Psoas muscle (tissue), 7 donors: ENCODE measurements at regions not wholly inside any gene's neighbourhood (a gene's known extent, or its start where the extent isn't known, plus 50 kb on each side); places are given as distances from the start of the nearest gene placed in this dataset.
A peak's percentile ranks its signal among the peaks of the same experiment; 100 is the strongest.

ENCODE experiments used
- ATAC-seq, 4 donors: fragments of 200-7000 bp; cut with Tn5 transposase; one replicate each; pipeline ENCODE4 v1.9.1; 2020; ENCODE audit warnings: moderate library complexity in 3 of 4, mild to moderate bottlenecking in 2 of 4
- DNase-seq, 2 donors: peaks; one replicate each; pipeline ENCODE4 v3.0.0-alpha.2; 2020
- H3K27ac ChIP-seq: fragments of 200-600 bp; one replicate; pipeline ENCODE4 v1.8.0; 2022
- H3K27me3 ChIP-seq, 3 donors: fragments of 200-600 bp in 1 of 3; one replicate each; pipeline versions ENCODE4 v1.6.1 to v1.8.0; 2013 to 2022; ENCODE audit warnings: low read length in 2 of 3, mild to moderate bottlenecking in 2 of 3, moderate library complexity in 1 of 3; ENCODE audit not compliant: insufficient read depth in 3 of 3
- H3K36me3 ChIP-seq, 2 donors: fragments of 200-600 bp in 1 of 2; one replicate each; pipeline versions ENCODE4 v1.6.1 to v1.8.0; 2013 to 2022; ENCODE audit warnings: low read depth in 1 of 2, mild to moderate bottlenecking in 1 of 2, moderate library complexity in 1 of 2; ENCODE audit not compliant: insufficient read depth in 1 of 2
- H3K4me1 ChIP-seq: fragments of 200-600 bp; one replicate; pipeline ENCODE4 v1.8.0; 2022
- H3K4me3 ChIP-seq: fragments of 200-600 bp; one replicate; pipeline ENCODE4 v1.8.0; 2022; ENCODE audit warnings: mild to moderate bottlenecking
- H3K9me3 ChIP-seq: fragments of 200-600 bp; one replicate; pipeline ENCODE4 v1.8.0; 2022
- WGBS, 3 donors: extraction: QIAGEN DNeasy Blood & Tissue Kit; methylation state at CpG; one replicate each; pipeline versions ENCODE4 v1.1.6 to v1.1.7; 2013; 5-methylcytosine and 5-hydroxymethylcytosine counted together
- intact Hi-C, 2 donors: fragments of 100-400 bp; cut with DNase I; formaldehyde crosslinking; loops; one replicate each; pipeline versions ENCODE4 v1.11.0 to v1.14.2; 2022
- TF ChIP-seq, protein P1 (sequence below): fragments of 200-600 bp; IDR thresholded peaks from one replicate; pipeline ENCODE4 v1.8.0; 2022; ENCODE audit warnings: antibody characterized with exemption
- donor health status: healthy with polysubstance abuse.
- donor health status: DM: no; HTN: no; CAD: no; lungs with moderate emphysema.
- donor health status: Bipolar disorder and iron deficiency.
- donor health status: healthy.
- donor health status: DM: yes; HTN: yes; CAD: no.
- donor health status: DM: no; HTN: no; CAD: no.
- donor health status: DM: yes; HTN: yes; CAD: no.

- 41 to 51% (median 48%) methylated on average over 7 of the region's 7 CpGs for WGBS, 3 donors
- no peaks in the 10 kb centered on the region for H3K9me3 ChIP-seq
- TF ChIP-seq, protein P1, sequence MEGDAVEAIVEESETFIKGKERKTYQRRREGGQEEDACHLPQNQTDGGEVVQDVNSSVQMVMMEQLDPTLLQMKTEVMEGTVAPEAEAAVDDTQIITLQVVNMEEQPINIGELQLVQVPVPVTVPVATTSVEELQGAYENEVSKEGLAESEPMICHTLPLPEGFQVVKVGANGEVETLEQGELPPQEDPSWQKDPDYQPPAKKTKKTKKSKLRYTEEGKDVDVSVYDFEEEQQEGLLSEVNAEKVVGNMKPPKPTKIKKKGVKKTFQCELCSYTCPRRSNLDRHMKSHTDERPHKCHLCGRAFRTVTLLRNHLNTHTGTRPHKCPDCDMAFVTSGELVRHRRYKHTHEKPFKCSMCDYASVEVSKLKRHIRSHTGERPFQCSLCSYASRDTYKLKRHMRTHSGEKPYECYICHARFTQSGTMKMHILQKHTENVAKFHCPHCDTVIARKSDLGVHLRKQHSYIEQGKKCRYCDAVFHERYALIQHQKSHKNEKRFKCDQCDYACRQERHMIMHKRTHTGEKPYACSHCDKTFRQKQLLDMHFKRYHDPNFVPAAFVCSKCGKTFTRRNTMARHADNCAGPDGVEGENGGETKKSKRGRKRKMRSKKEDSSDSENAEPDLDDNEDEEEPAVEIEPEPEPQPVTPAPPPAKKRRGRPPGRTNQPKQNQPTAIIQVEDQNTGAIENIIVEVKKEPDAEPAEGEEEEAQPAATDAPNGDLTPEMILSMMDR = no peak
- H3K36me3 ChIP-seq = no peaks in the 10 kb centered on the region
- ATAC-seq = no peak
- intact Hi-C loops = loop anchor here in 1 of 2 donors (10.0 kb wide), 1 partner anchor 1848 kb away; no protein-coding TSS in a partner anchor
- no peak overlapping the region for H3K4me3 ChIP-seq
- H3K27me3 ChIP-seq = no peaks in the 10 kb centered on the region
- DNase-seq = no peak
- H3K27ac ChIP-seq = no peak overlapping the region
- no peaks in the 10 kb centered on the region for H3K4me1 ChIP-seq
These were observed 85.0 kb downstream of the NUF2 start for GRCh38 chr1:163406772-163407171.

DNA sequence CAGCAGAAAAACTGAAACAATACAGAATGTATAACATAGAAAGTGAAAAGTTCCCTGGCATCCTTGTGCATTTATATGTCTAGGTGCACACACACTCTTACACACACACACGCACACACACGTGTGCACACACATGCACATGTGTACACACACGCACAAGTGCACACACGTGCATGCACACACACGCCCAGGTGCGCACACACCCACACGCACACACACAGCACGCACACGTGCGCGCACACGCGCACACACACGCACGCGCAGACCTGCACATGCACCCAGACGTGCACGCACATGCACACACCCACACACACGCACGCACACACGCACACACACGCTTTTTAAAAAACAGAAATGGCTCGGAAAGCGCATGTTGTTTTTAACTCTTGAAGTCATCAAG lies 86.5 kb downstream of the NUF2 start:
- no peak for DNase-seq
- H3K27me3 ChIP-seq = no peaks in the 10 kb centered on the region
- TF ChIP-seq, protein P1 = no peak
- H3K27ac ChIP-seq = no peak overlapping the region
- no peak for ATAC-seq
- no peaks in the 10 kb centered on the region for H3K36me3 ChIP-seq
- intact Hi-C loops = loop anchor here in 1 of 2 donors (10.0 kb wide), 1 partner anchor 1847 kb away; no protein-coding TSS in a partner anchor
- 94 to 97% (median 95%) methylated on average over 24 of the region's 24 CpGs for WGBS, 3 donors
- H3K9me3 ChIP-seq = no peaks in the 10 kb centered on the region
- no peak overlapping the region for H3K4me3 ChIP-seq
- no peaks in the 10 kb centered on the region for H3K4me1 ChIP-seq

DNA sequence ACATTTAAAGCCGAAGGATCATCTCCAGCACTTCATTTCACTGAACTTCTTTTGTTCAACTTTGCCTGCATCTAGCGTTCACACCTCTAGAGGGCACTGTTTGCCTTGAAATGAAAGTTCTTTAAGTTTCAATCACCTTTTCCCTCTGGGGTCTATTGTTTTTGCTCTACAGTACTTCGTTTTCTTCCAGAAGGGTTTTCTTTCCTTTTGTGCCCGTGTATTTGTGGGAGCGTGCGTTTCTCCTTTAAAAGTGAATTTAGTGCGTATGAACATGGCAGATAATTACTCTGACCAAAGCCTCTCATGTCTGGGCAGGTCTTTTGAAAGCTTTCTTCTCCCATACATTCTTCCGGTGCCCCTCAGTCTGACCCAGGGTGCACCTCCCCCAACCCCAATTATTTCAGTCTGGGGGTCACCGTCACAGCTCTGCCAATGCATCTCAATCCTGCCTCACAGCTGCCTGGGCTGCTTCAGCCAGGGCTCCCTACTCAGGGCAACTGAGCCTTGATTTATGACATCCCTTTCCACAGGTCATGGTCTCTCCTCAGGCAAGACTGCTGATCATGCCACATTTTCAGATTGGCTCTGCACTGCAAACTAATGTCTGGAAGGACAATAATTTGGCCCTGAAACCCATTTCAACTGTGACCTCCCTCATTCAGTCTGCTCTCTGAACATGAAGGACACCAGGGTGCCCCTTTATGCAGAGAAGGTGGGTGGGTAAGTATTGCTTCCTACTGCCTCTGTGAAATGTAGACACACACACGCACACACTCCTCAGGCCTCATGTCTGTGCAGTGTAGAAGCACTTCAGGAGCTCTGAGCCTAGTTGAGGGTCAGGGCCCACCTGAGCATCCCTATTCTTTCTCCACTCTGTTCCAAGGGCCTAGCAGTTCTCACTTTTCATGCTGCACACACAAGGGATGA lies 88.6 kb downstream of the NUF2 start:
- no peak overlapping the region for H3K4me3 ChIP-seq

DNA sequence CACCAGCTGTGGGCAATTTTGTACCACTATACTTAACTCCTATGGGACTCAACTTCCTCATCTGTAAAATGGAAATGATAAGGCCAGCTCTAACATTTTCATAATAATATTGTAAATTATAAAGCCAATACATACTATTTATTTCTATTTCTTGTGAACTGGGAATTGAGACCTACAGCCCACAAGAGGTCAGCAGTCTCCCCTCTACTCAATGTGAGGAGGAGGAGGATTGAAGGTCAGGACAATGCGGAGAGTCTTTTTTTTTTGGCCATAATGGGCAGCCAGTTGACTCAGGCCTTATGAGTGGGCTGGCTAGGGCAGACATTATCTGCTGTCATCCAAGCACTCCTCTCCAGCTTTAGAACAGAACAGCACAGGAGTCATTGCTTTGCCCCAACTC lies 90.5 kb downstream of the NUF2 start:
- ATAC-seq (no peak), DNase-seq (no peak)
- 90 to 96% (median 94%) methylated on average over 1 of the region's 1 CpG for WGBS, 3 donors
- H3K4me1 ChIP-seq = no peaks in the 10 kb centered on the region
- peaks cover 0 to 5% (median 0%) of the 10 kb centered on the region in 3 donors for H3K27me3 ChIP-seq
- TF ChIP-seq, protein P1 = no peak
- intact Hi-C loops = no loop called here
- H3K4me3 ChIP-seq = no peak overlapping the region
- H3K9me3 ChIP-seq = no peaks in the 10 kb centered on the region
- no peak overlapping the region for H3K27ac ChIP-seq
- H3K36me3 ChIP-seq = no peaks in the 10 kb centered on the region

More for the DNA sequence above, 88.6 kb downstream of the NUF2 start:
- TF ChIP-seq, protein P1 = peak; percentile 69
- no peaks in the 10 kb centered on the region for H3K9me3 ChIP-seq
- ATAC-seq (no peak), DNase-seq (no peak)
- H3K4me1 ChIP-seq = no peaks in the 10 kb centered on the region
- intact Hi-C loops = loop anchor here in 1 of 2 donors (2.0 kb wide), 1 partner anchor 1662 kb away; no protein-coding TSS in a partner anchor
- WGBS, 3 donors = 12 to 16% (median 14%) methylated on average over 10 of the region's 10 CpGs
- H3K27me3 ChIP-seq = peaks cover 0 to 1% (median 0%) of the 10 kb centered on the region in 3 donors
- H3K27ac ChIP-seq = no peak overlapping the region
- no peaks in the 10 kb centered on the region for H3K36me3 ChIP-seq
